ENCODE measurements at regions not wholly inside any gene's neighbourhood (a gene's known extent, or its start where the extent isn't known, plus 50 kb on each side); places are given as distances from the start of the nearest gene placed in this dataset.
A peak's percentile ranks its signal among the peaks of the same experiment; 100 is the strongest.

DNA sequence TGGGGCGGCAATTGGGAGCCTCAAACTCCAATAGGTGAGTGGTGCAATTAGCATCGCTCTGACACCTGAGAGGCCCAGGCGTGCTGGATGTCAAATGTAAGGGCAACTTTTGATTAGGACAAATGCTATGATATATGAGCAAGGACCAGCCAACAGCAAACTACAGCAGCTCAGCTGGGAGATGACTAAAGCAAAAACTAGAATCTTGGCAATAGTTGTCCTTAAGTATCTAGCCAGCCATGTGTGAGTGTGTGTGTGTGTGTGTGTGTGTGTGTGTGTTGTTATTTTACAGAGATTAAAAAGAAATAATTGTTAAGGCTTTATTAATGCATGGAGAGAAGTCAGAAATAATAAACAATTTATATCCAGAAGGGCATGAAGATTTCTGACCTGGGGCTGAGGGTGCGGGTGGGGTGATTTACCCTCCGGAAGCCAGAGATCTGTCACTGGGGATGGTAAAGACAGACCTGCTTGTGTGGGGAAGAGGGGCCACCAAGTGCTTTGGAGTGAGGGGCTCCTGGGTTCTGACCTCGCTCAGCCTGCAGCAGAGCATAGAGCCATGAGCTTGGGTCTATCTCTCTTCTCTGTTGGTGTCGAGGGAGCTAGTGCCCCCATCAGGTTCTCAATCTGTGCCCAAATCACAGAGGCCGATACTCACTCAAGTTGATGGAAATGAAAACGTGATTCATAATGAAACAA is 77.3 kb downstream of the EMX2 start:
- no peak overlapping the region for H3K9ac ChIP-seq (ENCODE audit: low read length)
- DNase-seq (ENCODE audit: low read depth, low spot score): no peak
- RAD21 ChIA-PET (ENCODE audit: low non-redundant PET in 1 of 2, low total read pairs in 2 of 2, uncharacterized antibody in 2 of 2, unreplicated experiment in 2 of 2): no interaction called here
- BruUV-seq (replicated peaks): no TSS peak
- no peak for TF ChIP-seq POLR2AphosphoS5 (IDR thresholded peaks at IDR 0.05; ENCODE audit: low read depth, low read length)
- TF ChIP-seq ATF3 (IDR thresholded peaks at IDR 0.05): no peak
- no peak for TF ChIP-seq EGR1 (IDR thresholded peaks at IDR 0.05; ENCODE audit: low read depth)
- no peak for TF ChIP-seq ELF1 (IDR thresholded peaks at IDR 0.05; ENCODE audit: borderline replicate concordance, low read depth)
- no peak for TF ChIP-seq EZH2 (IDR thresholded peaks at IDR 0.05)
- no peak for TF ChIP-seq RAD21 (IDR thresholded peaks at IDR 0.05; ENCODE audit: low read depth)
- TF ChIP-seq CBX3 (IDR thresholded peaks at IDR 0.05; ENCODE audit: low read depth): no peak
- TF ChIP-seq ZFX (IDR thresholded peaks at IDR 0.05): no peak
- no peak for TF ChIP-seq SIN3A (IDR thresholded peaks at IDR 0.05; ENCODE audit: low read depth)
- TF ChIP-seq FOSL1 (IDR thresholded peaks at IDR 0.05; ENCODE audit: low read depth): no peak
- TF ChIP-seq TCF7L2 (IDR thresholded peaks at IDR 0.05; ENCODE audit: borderline replicate concordance, extremely low read depth, insufficient read depth, insufficient read length): no peak
- no peak for TF ChIP-seq SP1 (IDR thresholded peaks at IDR 0.05; ENCODE audit: low read depth)
- no peak for TF ChIP-seq CTCF (IDR thresholded peaks at IDR 0.05 in 2 of 3, conservative IDR thresholded peaks at IDR 0.05 in 1 of 3; ENCODE audit: borderline replicate concordance in 1 of 3, insufficient read depth in 1 of 3, low read depth in 2 of 3, low read length in 2 of 3)
- TF ChIP-seq POLR2A (IDR thresholded peaks at IDR 0.05; ENCODE audit: borderline replicate concordance, extremely low read depth, insufficient read depth, insufficient read length): no peak
- no peak for TF ChIP-seq ZNF274 (IDR thresholded peaks at IDR 0.05; ENCODE audit: low read depth, low read length)
- no peak for TF ChIP-seq SRF (IDR thresholded peaks at IDR 0.05; ENCODE audit: low read depth)
- no peak for TF ChIP-seq JUND (IDR thresholded peaks at IDR 0.05)
- H3K4me2 ChIP-seq (ENCODE audit: low read length): no peak overlapping the region
- CTCF ChIA-PET: no interaction called here
- H4K20me1 ChIP-seq (ENCODE audit: insufficient read depth): no peaks in the 10 kb centered on the region
- POLR2A ChIA-PET: no interaction called here
- no peaks in the 10 kb centered on the region for H3K4me1 ChIP-seq (ENCODE audit: control insufficient read depth in 1 of 2, insufficient read depth in 2 of 2, low read length in 2 of 2)
- no peaks in the 10 kb centered on the region for H3K9me3 ChIP-seq (ENCODE audit: control insufficient read depth in 1 of 2, insufficient read depth in 1 of 2, low read depth in 1 of 2, low read length in 2 of 2)
- no peak overlapping the region for H3K4me3 ChIP-seq (replicated peaks in 1 of 2; ENCODE audit: low read depth in 1 of 2, low read length in 2 of 2)
- H3K9me2 ChIP-seq (ENCODE audit: insufficient read depth): no peaks in the 10 kb centered on the region
- no peaks in the 10 kb centered on the region for H3K79me2 ChIP-seq (ENCODE audit: insufficient read depth, low read length)
- intact Hi-C loops (cut with micrococcal nuclease): no loop called here
- H3K27me3 ChIP-seq (ENCODE audit: insufficient read depth, low read length): peaks cover 58% of the 10 kb centered on the region
- H2AFZ ChIP-seq (ENCODE audit: low read depth, low read length, poor library complexity, severe bottlenecking): no peak overlapping the region
- ATAC-seq: peak; percentile 16; the same call in 1 of the 2 replicates
- H3K27ac ChIP-seq (ENCODE audit: low read depth, low read length): no peak overlapping the region
- no peaks in the 10 kb centered on the region for H3K36me3 ChIP-seq (ENCODE audit: control insufficient read depth in 1 of 2, insufficient read depth in 2 of 2, low read length in 2 of 2)
